ENCODE measurements at regions not wholly inside any gene's neighbourhood (a gene's known extent, or its start where the extent isn't known, plus 50 kb on each side); places are given as distances from the start of the nearest gene placed in this dataset.

DNA sequence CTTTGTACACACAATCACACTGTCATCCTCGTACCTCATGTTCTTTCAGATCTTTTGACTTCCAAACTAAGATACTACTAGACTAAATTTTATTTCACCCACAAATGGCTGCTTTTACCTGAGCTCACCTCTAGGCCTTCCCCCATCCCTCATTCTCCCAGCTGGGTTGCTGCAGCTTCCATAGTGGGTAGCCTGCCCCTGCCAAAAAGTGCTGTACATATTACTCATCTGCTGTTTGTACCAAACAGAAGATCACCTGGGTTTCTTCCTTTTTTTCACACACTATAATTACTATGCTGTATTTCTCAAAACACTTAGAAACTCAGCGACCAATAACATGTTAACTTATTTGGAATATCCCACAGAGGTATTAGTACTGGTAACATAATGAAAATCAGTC, 267.6 kb upstream of the PRDM1 start:
- no peaks in the 10 kb centered on the region for H3K36me3 ChIP-seq (ENCODE audit: low read depth, missing control alignments)
- no peaks in the 10 kb centered on the region for H3K4me1 ChIP-seq
- H3K27me3 ChIP-seq, result no peaks in the 10 kb centered on the region
- no peak for TF ChIP-seq POLR2A (IDR thresholded peaks at IDR 0.05)
- TF ChIP-seq, protein P1, sequence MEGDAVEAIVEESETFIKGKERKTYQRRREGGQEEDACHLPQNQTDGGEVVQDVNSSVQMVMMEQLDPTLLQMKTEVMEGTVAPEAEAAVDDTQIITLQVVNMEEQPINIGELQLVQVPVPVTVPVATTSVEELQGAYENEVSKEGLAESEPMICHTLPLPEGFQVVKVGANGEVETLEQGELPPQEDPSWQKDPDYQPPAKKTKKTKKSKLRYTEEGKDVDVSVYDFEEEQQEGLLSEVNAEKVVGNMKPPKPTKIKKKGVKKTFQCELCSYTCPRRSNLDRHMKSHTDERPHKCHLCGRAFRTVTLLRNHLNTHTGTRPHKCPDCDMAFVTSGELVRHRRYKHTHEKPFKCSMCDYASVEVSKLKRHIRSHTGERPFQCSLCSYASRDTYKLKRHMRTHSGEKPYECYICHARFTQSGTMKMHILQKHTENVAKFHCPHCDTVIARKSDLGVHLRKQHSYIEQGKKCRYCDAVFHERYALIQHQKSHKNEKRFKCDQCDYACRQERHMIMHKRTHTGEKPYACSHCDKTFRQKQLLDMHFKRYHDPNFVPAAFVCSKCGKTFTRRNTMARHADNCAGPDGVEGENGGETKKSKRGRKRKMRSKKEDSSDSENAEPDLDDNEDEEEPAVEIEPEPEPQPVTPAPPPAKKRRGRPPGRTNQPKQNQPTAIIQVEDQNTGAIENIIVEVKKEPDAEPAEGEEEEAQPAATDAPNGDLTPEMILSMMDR (IDR thresholded peaks at IDR 0.05), result no peak
- whole genome bisulfite sequencing, 2 donors, result 86 to 96% methylated on average over 2 of the region's 2 CpGs
- intact Hi-C loops (cut with DNase I; ENCODE audit: low total_unique reads), result no loop called here
- no peaks in the 10 kb centered on the region for H3K9me3 ChIP-seq
- no peak for DNase-seq
- no peak overlapping the region for H3K27ac ChIP-seq
- no peak overlapping the region for H3K4me3 ChIP-seq

DNA sequence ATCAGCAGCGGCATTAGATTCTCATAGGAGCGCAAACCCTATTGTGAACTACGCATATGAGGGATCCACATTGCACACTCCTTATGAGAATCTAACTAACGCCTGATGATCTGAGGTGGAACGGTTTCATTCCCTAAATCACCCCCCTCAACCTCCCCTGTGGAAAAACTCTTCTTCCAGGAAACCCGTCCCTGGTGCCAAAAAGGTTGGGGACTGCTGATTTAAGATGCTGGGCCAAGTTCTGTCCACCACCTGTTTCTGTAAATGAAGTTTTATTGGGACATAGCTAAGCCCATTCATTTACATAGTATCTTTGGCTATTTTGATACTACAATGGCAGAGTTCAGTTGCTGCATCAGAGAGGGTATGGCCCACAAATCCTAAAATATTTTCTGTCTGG, 268.2 kb upstream of the PRDM1 start:
- Histone ChIP-seq H3K9me3 (no peaks in the 10 kb centered on the region), H3K27ac (no peak overlapping the region), H3K4me1 (no peaks in the 10 kb centered on the region), H3K36me3 (ENCODE audit: low read depth, missing control alignments) (no peaks in the 10 kb centered on the region), H3K4me3 (no peak overlapping the region), H3K27me3 (no peaks in the 10 kb centered on the region)
- no peak for TF ChIP-seq POLR2A (IDR thresholded peaks at IDR 0.05)
- TF ChIP-seq, protein P1 (IDR thresholded peaks at IDR 0.05), result no peak
- DNase-seq, result no peak
- WGBS, 2 donors, result 87 to 92% methylated on average over 6 of the region's 6 CpGs
- intact Hi-C loops (cut with DNase I; ENCODE audit: low total_unique reads), result no loop called here

DNA sequence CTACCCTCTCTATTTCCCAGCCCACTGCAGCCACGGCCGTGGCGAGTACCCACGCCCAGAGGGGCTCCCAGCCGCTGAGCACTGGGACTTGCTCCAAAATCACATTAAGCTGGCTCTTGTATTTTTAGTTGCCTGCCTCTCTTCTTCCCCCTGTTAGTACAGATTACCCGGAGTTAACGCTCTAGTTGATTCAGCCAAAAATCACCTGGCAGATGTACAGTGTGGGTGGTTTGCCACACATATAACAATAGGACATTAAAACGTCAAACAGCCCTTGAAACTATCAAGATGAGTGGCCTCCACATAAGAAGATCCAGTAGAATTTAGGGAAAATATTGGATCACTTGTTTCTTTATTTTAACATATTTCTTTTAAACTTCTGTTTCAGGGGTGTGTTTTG, 268.8 kb upstream of the PRDM1 start:
- intact Hi-C loops (cut with DNase I; ENCODE audit: low total_unique reads), result no loop called here
- H3K36me3 ChIP-seq (ENCODE audit: low read depth, missing control alignments), result no peaks in the 10 kb centered on the region
- no peaks in the 10 kb centered on the region for H3K4me1 ChIP-seq
- H3K9me3 ChIP-seq, result no peaks in the 10 kb centered on the region
- H3K27ac ChIP-seq, result no peak overlapping the region
- no peak for DNase-seq
- H3K4me3 ChIP-seq, result no peak overlapping the region
- WGBS, 2 donors, result 82 to 90% methylated on average over 8 of the region's 8 CpGs
- no peak for TF ChIP-seq POLR2A (IDR thresholded peaks at IDR 0.05)
- TF ChIP-seq, protein P1 (IDR thresholded peaks at IDR 0.05), result no peak
- H3K27me3 ChIP-seq, result no peaks in the 10 kb centered on the region

DNA sequence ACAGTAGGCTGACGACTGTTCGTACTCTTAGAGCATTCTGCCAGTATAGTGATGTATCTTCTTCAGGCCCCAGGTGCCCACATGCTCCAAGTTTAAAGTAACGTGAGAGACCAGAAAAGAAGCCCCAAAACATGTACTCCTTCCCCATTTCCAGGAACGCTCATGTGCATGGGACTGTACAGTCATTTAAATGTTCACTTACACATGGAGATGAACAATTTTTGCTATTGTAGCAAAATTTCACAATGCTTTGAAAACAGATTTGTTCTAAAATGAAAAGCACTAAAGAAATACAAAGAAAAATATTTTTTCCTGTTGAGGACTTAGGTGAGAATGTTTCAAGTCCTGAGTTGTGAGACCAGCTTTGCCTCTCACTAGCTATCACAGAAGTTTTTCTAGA, 269.3 kb upstream of the PRDM1 start:
- TF ChIP-seq, protein P1 (IDR thresholded peaks at IDR 0.05), result no peak
- no peak for TF ChIP-seq POLR2A (IDR thresholded peaks at IDR 0.05)
- Histone ChIP-seq H3K9me3 (no peaks in the 10 kb centered on the region), H3K36me3 (ENCODE audit: low read depth, missing control alignments) (no peaks in the 10 kb centered on the region), H3K27me3 (no peaks in the 10 kb centered on the region), H3K4me3 (no peak overlapping the region), H3K27ac (no peak overlapping the region), H3K4me1 (no peaks in the 10 kb centered on the region)
- WGBS, 2 donors, result 71 to 89% methylated on average over 4 of the region's 4 CpGs
- DNase-seq, result no peak
- intact Hi-C loops (cut with DNase I; ENCODE audit: low total_unique reads), result no loop called here

DNA sequence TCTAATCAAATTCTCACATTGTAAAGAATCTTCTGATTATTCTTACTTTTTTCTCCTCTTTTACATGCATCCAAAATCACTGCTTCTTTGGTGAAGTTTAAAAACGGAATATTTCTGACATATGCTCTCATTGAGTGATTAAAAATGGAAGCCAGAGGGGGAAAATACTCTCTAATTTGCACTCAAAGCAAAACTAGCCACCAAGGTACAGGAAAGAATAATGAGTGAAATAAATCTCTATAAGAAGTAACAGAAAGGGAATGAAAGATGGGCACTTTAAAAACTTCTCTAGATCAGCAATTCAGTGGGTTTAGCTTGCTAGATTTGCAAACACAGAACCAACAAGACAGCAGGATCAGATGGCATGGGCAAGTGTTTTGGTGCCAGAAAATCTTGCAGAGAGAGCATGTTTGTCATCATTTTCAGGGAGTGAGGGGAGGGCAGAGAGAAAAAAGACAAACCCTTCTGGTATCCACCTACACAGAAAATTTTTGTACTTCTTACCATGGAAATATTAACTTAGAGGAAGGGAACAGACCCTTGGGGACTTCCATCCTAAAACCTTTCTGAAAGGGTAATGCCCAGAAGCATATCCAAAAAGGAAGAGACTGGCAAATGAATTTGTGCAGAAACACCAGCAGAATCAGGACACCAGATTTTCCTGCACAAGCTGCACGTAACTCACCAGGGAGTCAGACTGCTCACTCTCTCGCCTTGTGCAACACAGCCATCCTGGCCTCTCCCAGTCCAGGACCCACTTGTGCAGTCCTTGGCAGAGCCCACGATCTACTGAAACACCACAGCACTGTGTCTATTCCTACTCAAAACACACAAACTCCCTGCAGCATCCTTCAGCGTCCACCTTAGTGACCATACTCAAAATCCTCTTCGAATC, 270.2 kb upstream of the PRDM1 start:
- H3K27ac ChIP-seq, result no peak overlapping the region
- no peak for TF ChIP-seq POLR2A (IDR thresholded peaks at IDR 0.05)
- TF ChIP-seq, protein P1 (IDR thresholded peaks at IDR 0.05), result no peak
- 77 to 82% methylated on average over 6 of the region's 6 CpGs for WGBS, 2 donors
- no peaks in the 10 kb centered on the region for H3K9me3 ChIP-seq
- H3K4me3 ChIP-seq, result no peak overlapping the region
- peaks cover 2% of the 10 kb centered on the region for H3K4me1 ChIP-seq
- no peaks in the 10 kb centered on the region for H3K36me3 ChIP-seq (ENCODE audit: low read depth, missing control alignments)
- DNase-seq, result no peak
- intact Hi-C loops (cut with DNase I; ENCODE audit: low total_unique reads), result no loop called here
- no peaks in the 10 kb centered on the region for H3K27me3 ChIP-seq

All from testis (tissue), 2 donors.